NB4 (cell line): ENCODE measurements at regions not wholly inside any gene's neighbourhood (a gene's known extent, or its start where the extent isn't known, plus 50 kb on each side); places are given as distances from the start of the nearest gene placed in this dataset.

Experiments
- CTCF ChIP-seq: IDR thresholded peaks from one replicate; pipeline ENCODE4 v1.5.1; 2012; ENCODE audit warnings: low read depth, low read length
- MYC ChIP-seq: IDR thresholded peaks from 2 replicates; pipeline ENCODE4 v1.6.1; 2011; ENCODE audit warnings: low read depth, low read length
- POLR2A ChIP-seq: IDR thresholded peaks from 2 replicates; pipeline ENCODE4 v1.6.1; 2011; ENCODE audit warnings: mild to moderate bottlenecking; ENCODE audit not compliant: insufficient read length; ENCODE audit errors: extremely low read depth

GRCh38 chr15:95170561-95171380, 939.4 kb downstream of the MCTP2 start:
- TF ChIP-seq MYC: no peak
- no peak for TF ChIP-seq CTCF
- TF ChIP-seq POLR2A: no peak
